ENCODE measurements at regions not wholly inside any gene's neighbourhood (a gene's known extent, or its start where the extent isn't known, plus 50 kb on each side); places are given as distances from the start of the nearest gene placed in this dataset.

DNA sequence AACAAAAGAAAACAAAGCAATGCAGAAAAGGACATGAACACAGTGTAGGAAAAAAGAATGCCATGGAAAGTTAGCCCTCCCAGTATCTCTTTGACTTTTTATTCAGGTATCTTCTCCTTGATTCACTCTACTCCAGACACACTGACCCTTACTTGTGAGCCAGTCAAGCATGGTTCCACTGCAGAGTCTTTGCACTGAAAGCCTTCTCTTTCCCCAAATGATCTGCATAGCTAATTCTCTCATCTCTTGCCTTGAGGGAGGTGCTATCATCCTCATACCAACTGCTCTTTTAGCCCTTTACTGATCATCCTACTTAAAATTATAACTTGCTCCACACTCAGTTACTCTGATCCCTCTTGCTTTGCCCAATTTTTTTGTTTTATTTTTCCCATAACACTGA, 101.2 kb upstream of the SLC16A7 start:
- FAIRE-seq (no peak), DNase-seq (ENCODE audit: low spot score) (no peak), ATAC-seq (no peak)
- ChIA-PET POLR2A (no interaction called here), CTCF (ENCODE audit: low intra/inter-chr PET ratio, low total read pairs) (no interaction called here)
- H3K79me2 ChIP-seq (ENCODE audit: insufficient read depth, low read length) = no peaks in the 10 kb centered on the region
- no peaks in the 10 kb centered on the region for H3K27me3 ChIP-seq (ENCODE audit: control insufficient read depth in 1 of 2, insufficient read depth in 2 of 2, low read length in 2 of 2)
- intact Hi-C loops (cut with micrococcal nuclease; ENCODE audit: unreplicated experiment) = no loop called here
- in situ Hi-C loops (cut with HindIII; ENCODE audit: extremely low pct_ligation_motif_present, low pct_unique_long_range_greater_than_20kb) = no loop called here
- no peaks in the 10 kb centered on the region for H3K36me3 ChIP-seq (replicated peaks in 1 of 2; ENCODE audit: control insufficient read depth in 1 of 2, insufficient read depth in 2 of 2, low read length in 2 of 2)
- H3K27ac ChIP-seq (ENCODE audit: extremely low read length, insufficient read depth, low read length) = no peak overlapping the region
- H3K9ac ChIP-seq (ENCODE audit: insufficient read depth, low read depth, low read length) = no peak overlapping the region
- no peak overlapping the region for H3K4me3 ChIP-seq (replicated peaks in 1 of 3; ENCODE audit: insufficient read depth in 1 of 3, low read depth in 2 of 3, low read length in 3 of 3)
- no peak overlapping the region for H2AFZ ChIP-seq (ENCODE audit: low read length)
- TF ChIP-seq ASH2L (IDR thresholded peaks at IDR 0.05; ENCODE audit: insufficient read length, low read depth, low read length) = no peak
- TF ChIP-seq ZNF143 (CRISPR knock-in tag; IDR thresholded peaks at IDR 0.05) = no peak
- TF ChIP-seq ZKSCAN1 (IDR thresholded peaks at IDR 0.05; ENCODE audit: low read length) = no peak
- no peak for TF ChIP-seq ZNF350 (CRISPR knock-in tag; IDR thresholded peaks at IDR 0.05; ENCODE audit: borderline replicate concordance, low read depth)
- TF ChIP-seq HNRNPL (IDR thresholded peaks at IDR 0.05; ENCODE audit: low read depth, low read length) = no peak
- TF ChIP-seq ZNF10 (CRISPR knock-in tag; IDR thresholded peaks at IDR 0.05; ENCODE audit: borderline replicate concordance, low read depth) = no peak
- TF ChIP-seq ZNF644 (CRISPR knock-in tag; IDR thresholded peaks at IDR 0.05; ENCODE audit: low read depth) = no peak
- no peaks in the 10 kb centered on the region for H4K20me1 ChIP-seq (ENCODE audit: insufficient read depth, low read length)
- H3K4me2 ChIP-seq (ENCODE audit: low read depth, low read length) = no peak overlapping the region
- H3K9me3 ChIP-seq (ENCODE audit: low read length) = no peaks in the 10 kb centered on the region
- H3K4me1 ChIP-seq (ENCODE audit: insufficient read depth, low read length) = no peaks in the 10 kb centered on the region
- BruUV-seq (replicated peaks) = no TSS peak

DNA sequence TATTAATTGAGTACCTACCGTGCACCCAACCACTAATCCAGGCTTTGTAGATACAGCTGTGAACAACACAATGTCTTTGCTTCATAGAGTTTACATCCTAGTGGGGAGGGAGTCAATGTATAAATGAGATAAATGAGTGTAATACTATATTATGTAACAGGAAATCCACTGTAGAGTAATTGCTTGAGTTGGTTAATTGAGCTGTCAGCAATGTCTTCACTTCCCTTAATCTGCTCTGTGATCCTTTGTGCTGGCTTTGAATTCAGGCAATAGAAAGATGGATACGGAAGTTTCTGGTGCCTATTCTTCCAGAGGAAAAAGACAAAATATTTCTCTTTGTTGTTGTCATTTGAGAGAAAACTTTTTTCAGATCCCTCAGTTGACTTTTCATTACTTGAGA, 104.0 kb upstream of the SLC16A7 start:
- in situ Hi-C loops (cut with HindIII; ENCODE audit: extremely low pct_ligation_motif_present, low pct_unique_long_range_greater_than_20kb) (no loop called here), intact Hi-C loops (cut with micrococcal nuclease; ENCODE audit: unreplicated experiment) (no loop called here)
- FAIRE-seq (no peak), DNase-seq (ENCODE audit: low spot score) (no peak), ATAC-seq (no peak)
- POLR2A ChIA-PET = no interaction called here
- CTCF ChIA-PET (ENCODE audit: low intra/inter-chr PET ratio, low total read pairs) = no interaction called here
- Histone ChIP-seq H3K9ac (ENCODE audit: insufficient read depth, low read depth, low read length) (no peak overlapping the region), H3K4me1 (ENCODE audit: insufficient read depth, low read length) (no peaks in the 10 kb centered on the region), H3K9me3 (ENCODE audit: low read length) (no peaks in the 10 kb centered on the region), H3K36me3 (replicated peaks in 1 of 2; ENCODE audit: control insufficient read depth in 1 of 2, insufficient read depth in 2 of 2, low read length in 2 of 2) (no peaks in the 10 kb centered on the region), H3K4me2 (ENCODE audit: low read depth, low read length) (no peak overlapping the region), H3K27ac (ENCODE audit: extremely low read length, insufficient read depth, low read length) (no peak overlapping the region), H2AFZ (ENCODE audit: low read length) (no peak overlapping the region), H3K4me3 (replicated peaks in 1 of 3; ENCODE audit: insufficient read depth in 1 of 3, low read depth in 2 of 3, low read length in 3 of 3) (no peak overlapping the region), H4K20me1 (ENCODE audit: insufficient read depth, low read length) (no peaks in the 10 kb centered on the region), H3K27me3 (ENCODE audit: control insufficient read depth in 1 of 2, insufficient read depth in 2 of 2, low read length in 2 of 2) (no peaks in the 10 kb centered on the region), H3K79me2 (ENCODE audit: insufficient read depth, low read length) (no peaks in the 10 kb centered on the region)
- 5% methylated on average over 2 of the region's 2 CpGs for WGBS (ENCODE audit: low lambda C conversion rate)
- no TSS peak for BruUV-seq (replicated peaks)
- TF ChIP-seq, protein P1, sequence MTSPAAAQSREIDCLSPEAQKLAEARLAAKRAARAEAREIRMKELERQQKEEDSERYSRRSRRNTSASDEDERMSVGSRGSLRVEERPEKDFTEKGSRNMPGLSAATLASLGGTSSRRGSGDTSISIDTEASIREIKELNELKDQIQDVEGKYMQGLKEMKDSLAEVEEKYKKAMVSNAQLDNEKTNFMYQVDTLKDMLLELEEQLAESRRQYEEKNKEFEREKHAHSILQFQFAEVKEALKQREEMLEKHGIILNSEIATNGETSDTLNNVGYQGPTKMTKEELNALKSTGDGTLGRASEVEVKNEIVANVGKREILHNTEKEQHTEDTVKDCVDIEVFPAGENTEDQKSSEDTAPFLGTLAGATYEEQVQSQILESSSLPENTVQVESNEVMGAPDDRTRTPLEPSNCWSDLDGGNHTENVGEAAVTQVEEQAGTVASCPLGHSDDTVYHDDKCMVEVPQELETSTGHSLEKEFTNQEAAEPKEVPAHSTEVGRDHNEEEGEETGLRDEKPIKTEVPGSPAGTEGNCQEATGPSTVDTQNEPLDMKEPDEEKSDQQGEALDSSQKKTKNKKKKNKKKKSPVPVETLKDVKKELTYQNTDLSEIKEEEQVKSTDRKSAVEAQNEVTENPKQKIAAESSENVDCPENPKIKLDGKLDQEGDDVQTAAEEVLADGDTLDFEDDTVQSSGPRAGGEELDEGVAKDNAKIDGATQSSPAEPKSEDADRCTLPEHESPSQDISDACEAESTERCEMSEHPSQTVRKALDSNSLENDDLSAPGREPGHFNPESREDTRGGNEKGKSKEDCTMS (CRISPR knock-in tag; conservative IDR thresholded peaks at IDR 0.05) = no peak
- TF ChIP-seq SIX4 (CRISPR knock-in tag; IDR thresholded peaks at IDR 0.05) (no peak), SALL1 (CRISPR knock-in tag; IDR thresholded peaks at IDR 0.05) (no peak), ZNF556 (CRISPR knock-in tag; IDR thresholded peaks at IDR 0.05; ENCODE audit: borderline replicate concordance) (no peak), HDAC1 (CRISPR knock-in tag; IDR thresholded peaks at IDR 0.05) (no peak)
- TF ChIP-seq, protein P2, sequence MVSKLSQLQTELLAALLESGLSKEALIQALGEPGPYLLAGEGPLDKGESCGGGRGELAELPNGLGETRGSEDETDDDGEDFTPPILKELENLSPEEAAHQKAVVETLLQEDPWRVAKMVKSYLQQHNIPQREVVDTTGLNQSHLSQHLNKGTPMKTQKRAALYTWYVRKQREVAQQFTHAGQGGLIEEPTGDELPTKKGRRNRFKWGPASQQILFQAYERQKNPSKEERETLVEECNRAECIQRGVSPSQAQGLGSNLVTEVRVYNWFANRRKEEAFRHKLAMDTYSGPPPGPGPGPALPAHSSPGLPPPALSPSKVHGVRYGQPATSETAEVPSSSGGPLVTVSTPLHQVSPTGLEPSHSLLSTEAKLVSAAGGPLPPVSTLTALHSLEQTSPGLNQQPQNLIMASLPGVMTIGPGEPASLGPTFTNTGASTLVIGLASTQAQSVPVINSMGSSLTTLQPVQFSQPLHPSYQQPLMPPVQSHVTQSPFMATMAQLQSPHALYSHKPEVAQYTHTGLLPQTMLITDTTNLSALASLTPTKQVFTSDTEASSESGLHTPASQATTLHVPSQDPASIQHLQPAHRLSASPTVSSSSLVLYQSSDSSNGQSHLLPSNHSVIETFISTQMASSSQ (IDR thresholded peaks at IDR 0.05; ENCODE audit: low read depth) = no peak
- TF ChIP-seq, protein P2 (CRISPR knock-in tag; IDR thresholded peaks at IDR 0.05; ENCODE audit: borderline replicate concordance) = no peak

All from HepG2 (cell line).